ENCODE measurements at regions not wholly inside any gene's neighbourhood (a gene's known extent, or its start where the extent isn't known, plus 50 kb on each side); places are given as distances from the start of the nearest gene placed in this dataset.

DNA sequence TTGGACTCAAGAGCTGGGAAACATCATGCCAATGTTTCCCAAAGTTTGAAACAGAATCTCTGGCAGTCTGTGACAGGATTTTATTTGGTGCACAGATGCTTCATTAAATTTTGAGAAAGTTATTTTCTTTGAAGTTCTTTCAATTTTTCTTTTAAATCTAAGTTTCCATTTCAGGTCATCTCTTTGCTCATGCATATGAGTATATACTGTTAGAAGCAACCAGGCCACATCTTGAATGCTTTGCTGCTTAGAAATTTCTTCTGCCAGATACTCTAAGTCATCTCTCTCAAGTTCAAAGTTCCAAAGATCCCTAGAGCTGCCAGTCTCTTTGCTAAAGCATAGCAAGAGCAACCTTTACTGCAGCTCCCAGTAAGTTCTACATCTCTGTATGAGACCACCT, 59.1 kb upstream of the CCDC28A start:
- no peak overlapping the region for H3K4me3 Mint-ChIP-seq
- no peak for ATAC-seq (replicated peaks)
- no peaks in the 10 kb centered on the region for H3K36me3 Mint-ChIP-seq (ENCODE audit: low read depth)
- no peak overlapping the region for H3K27ac Mint-ChIP-seq
- peaks cover 5% of the 10 kb centered on the region for H3K9me3 Mint-ChIP-seq
- H3K27me3 Mint-ChIP-seq, result peaks cover 36% of the 10 kb centered on the region
- no peaks in the 10 kb centered on the region for H3K4me1 Mint-ChIP-seq

DNA sequence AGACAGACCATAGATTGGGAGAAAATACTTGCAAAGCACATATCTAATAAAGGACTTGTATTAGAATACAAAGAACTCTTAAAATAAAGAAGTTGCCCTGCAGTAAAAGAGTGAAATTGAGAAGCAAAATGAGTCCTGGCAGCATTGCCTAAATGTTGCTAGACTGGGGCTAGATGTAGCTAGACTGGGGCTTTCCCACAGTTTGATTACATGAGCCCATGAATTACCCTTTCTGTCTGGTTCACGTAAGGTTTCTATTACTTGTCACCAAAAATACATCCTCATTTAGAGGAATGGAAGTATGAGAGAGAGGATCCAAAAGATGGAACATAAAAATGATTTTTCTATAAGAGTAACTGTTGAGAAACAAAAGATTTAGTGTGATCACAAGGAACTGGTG, 57.6 kb upstream of the CCDC28A start:
- H3K36me3 Mint-ChIP-seq (ENCODE audit: low read depth), result no peaks in the 10 kb centered on the region
- peaks cover 5% of the 10 kb centered on the region for H3K9me3 Mint-ChIP-seq
- H3K4me1 Mint-ChIP-seq, result no peaks in the 10 kb centered on the region
- ATAC-seq (replicated peaks), result no peak
- peaks cover 33% of the 10 kb centered on the region for H3K27me3 Mint-ChIP-seq
- H3K4me3 Mint-ChIP-seq, result no peak overlapping the region
- no peak overlapping the region for H3K27ac Mint-ChIP-seq

GRCh38 chr6:138716971-138717665, 56.5 kb upstream of the CCDC28A start:
- Mint-ChIP-seq H3K27ac (no peak overlapping the region), H3K27me3 (peaks cover 30% of the 10 kb centered on the region), H3K36me3 (ENCODE audit: low read depth) (no peaks in the 10 kb centered on the region), H3K9me3 (peaks cover 5% of the 10 kb centered on the region), H3K4me3 (no peak overlapping the region), H3K4me1 (no peaks in the 10 kb centered on the region)
- no peak for ATAC-seq (replicated peaks)

DNA sequence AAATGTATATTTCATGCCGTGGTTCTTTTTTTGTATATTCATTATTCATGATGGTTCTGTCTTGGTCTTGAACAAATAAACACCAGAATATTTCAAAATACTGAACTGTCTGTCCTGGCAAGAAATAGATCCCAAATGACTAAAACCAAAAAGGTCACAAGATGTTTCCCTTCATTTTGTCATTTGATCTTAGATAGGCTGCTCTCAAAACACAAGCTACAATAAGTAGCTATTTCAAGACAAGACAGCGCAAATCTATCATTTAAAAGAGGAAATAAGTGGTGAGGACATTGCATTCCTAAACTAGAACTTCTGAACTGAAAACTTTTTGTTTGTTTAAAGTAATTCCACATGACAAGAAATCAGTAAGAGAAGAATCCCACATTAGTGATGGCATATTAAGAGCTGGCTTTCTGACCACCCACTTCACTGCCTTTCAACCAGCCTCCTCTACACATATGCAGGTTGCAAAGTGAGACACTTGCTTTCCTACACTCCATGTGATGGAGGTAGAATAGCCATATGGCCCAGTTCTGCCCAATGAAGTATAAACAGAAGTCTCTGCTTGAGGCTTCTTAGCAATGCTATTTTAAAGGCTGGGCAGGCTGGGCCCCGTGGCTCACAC, 54.4 kb upstream of the CCDC28A start:
- Mint-ChIP-seq H3K4me1 (no peaks in the 10 kb centered on the region), H3K4me3 (no peak overlapping the region), H3K9me3 (peaks cover 5% of the 10 kb centered on the region), H3K27ac (no peak overlapping the region), H3K36me3 (ENCODE audit: low read depth) (no peaks in the 10 kb centered on the region), H3K27me3 (peaks cover 23% of the 10 kb centered on the region)
- ATAC-seq (replicated peaks), result no peak

- Mint-ChIP-seq H3K27me3 (peaks cover 23% of the 10 kb centered on the region), H3K9me3 (peaks cover 3% of the 10 kb centered on the region), H3K27ac (no peak overlapping the region), H3K36me3 (ENCODE audit: low read depth) (no peaks in the 10 kb centered on the region), H3K4me3 (no peak overlapping the region), H3K4me1 (no peaks in the 10 kb centered on the region)
- ATAC-seq (replicated peaks), result no peak
Measured at GRCh38 chr6:138719744-138720143, 53.8 kb upstream of the CCDC28A start.

- Mint-ChIP-seq H3K4me1 (no peaks in the 10 kb centered on the region), H3K4me3 (no peak overlapping the region), H3K9me3 (no peaks in the 10 kb centered on the region), H3K27me3 (peaks cover 7% of the 10 kb centered on the region), H3K27ac (no peak overlapping the region), H3K36me3 (ENCODE audit: low read depth) (no peaks in the 10 kb centered on the region)
- ATAC-seq (replicated peaks), result no peak
Measured at GRCh38 chr6:138722425-138723371, 50.9 kb upstream of the CCDC28A start.
